HepG2 (cell line): ENCODE measurements at regions not wholly inside any gene's neighbourhood (a gene's known extent, or its start where the extent isn't known, plus 50 kb on each side); places are given as distances from the start of the nearest gene placed in this dataset.

ENCODE experiments used
- ATAC-seq: fragments of 200-7000 bp; cut with Tn5 transposase; 3 replicates; pipeline ENCODE4 v1.9.1; 2020; ENCODE audit warnings: mild to moderate bottlenecking, moderate library complexity
- BruUV-seq: library from RNA; stranded (reverse); fragments of 400-500 nt; replicated peaks from 2 replicates; lab custom pipeline; 2021; lab: Mats Ljungman, UMichigan
- CTCF ChIA-PET: fragments of 300-600 bp; formaldehyde crosslinking; extraction: SDS; loops from one replicate; lab custom pipeline; 2021; ENCODE audit warnings: low total read pairs, inconsistent platforms, low intra/inter-chr PET ratio; lab: Yijun Ruan, JAX
- POLR2A ChIA-PET: fragments of 350-600 bp; sonication (Branson Sonifier 250); formaldehyde crosslinking; loops from one replicate; lab custom pipeline; 2020; ENCODE audit warnings: antibody characterized with exemption, inconsistent platforms; lab: Yijun Ruan, JAX
- DNase-seq: peaks from one replicate; pipeline ENCODE4 v3.0.0-alpha.2; 2015; ENCODE audit warnings: low spot score
- FAIRE-seq: peaks from 3 replicates; lab custom pipeline; 2011; peaks lifted over from hg19 to GRCh38; lab: Jason Lieb, UNC
- H2AFZ ChIP-seq: one replicate; pipeline ENCODE4 v1.6.1; 2011; ENCODE audit warnings: low read length, inconsistent platforms
- H3K27ac ChIP-seq: fragments of 300-600 bp; 3 replicates; pipeline ENCODE4 v1.8.0; 2011; ENCODE audit warnings: mixed run types, mild to moderate bottlenecking, mixed read lengths, low read length, inconsistent platforms; ENCODE audit not compliant: insufficient read depth; ENCODE audit errors: extremely low read length
- H3K27me3 ChIP-seq, 2 experiments: fragments of 200-600 bp in 1 of 2; 2 replicates in 1 of 2; 3 replicates in 1 of 2; pipeline versions ENCODE4 v1.6.0 to v1.8.0; 2011; ENCODE audit warnings: low read length in 2 of 2, mild to moderate bottlenecking in 2 of 2, moderate library complexity in 2 of 2, inconsistent platforms in 1 of 2; ENCODE audit not compliant: insufficient read depth in 2 of 2, control insufficient read depth in 1 of 2
- H3K36me3 ChIP-seq, 2 experiments: fragments of 200-600 bp in 1 of 2; replicated peaks in 1 of 2; 2 replicates in 1 of 2; 3 replicates in 1 of 2; pipeline versions ENCODE4 v1.5.1 to v1.8.0; 2011; ENCODE audit warnings: low read length in 2 of 2, inconsistent platforms in 1 of 2; ENCODE audit not compliant: insufficient read depth in 2 of 2, control insufficient read depth in 1 of 2
- H3K4me1 ChIP-seq: 2 replicates; pipeline ENCODE4 v1.5.1; 2012; ENCODE audit warnings: low read length, inconsistent platforms; ENCODE audit not compliant: insufficient read depth
- H3K4me2 ChIP-seq: 2 replicates; pipeline ENCODE4 v1.6.0; 2011; ENCODE audit warnings: low read depth, low read length, inconsistent platforms
- H3K4me3 ChIP-seq, 3 experiments: fragments of 200-600 bp in 1 of 3; sonication (generic), shearing (Covaris generic) in 1 of 3; replicated peaks in 1 of 3; 2 replicates each; pipeline ENCODE4 v1.5.1; 2011 to 2016; ENCODE audit warnings: low read length in 3 of 3, inconsistent platforms in 2 of 3, low read depth in 2 of 3, mild to moderate bottlenecking in 2 of 3, control low read depth in 1 of 3, mixed read lengths in 1 of 3; ENCODE audit not compliant: insufficient read depth in 1 of 3
- H3K79me2 ChIP-seq: one replicate; pipeline ENCODE4 v1.6.1; 2011; ENCODE audit warnings: low read length, inconsistent platforms; ENCODE audit not compliant: insufficient read depth
- H3K9ac ChIP-seq: 2 replicates; pipeline ENCODE4 v1.6.0; 2011; ENCODE audit warnings: mild to moderate bottlenecking, low read depth, low read length, inconsistent platforms; ENCODE audit not compliant: insufficient read depth
- H3K9me3 ChIP-seq: 2 replicates; pipeline ENCODE4 v1.5.1; 2012; ENCODE audit warnings: mild to moderate bottlenecking, low read length
- H4K20me1 ChIP-seq: 2 replicates; pipeline ENCODE4 v1.6.0; 2011; ENCODE audit warnings: inconsistent platforms, mild to moderate bottlenecking, low read length, moderate library complexity; ENCODE audit not compliant: insufficient read depth
- DMTF1 ChIP-seq: sonication (generic); formaldehyde crosslinking; IDR thresholded peaks from 2 replicates; pipeline ENCODE4 v1.4.0; 2020; ENCODE audit warnings: mild to moderate bottlenecking, missing genetic modification reagents
- GPN1 ChIP-seq: sonication (generic); formaldehyde crosslinking; IDR thresholded peaks from 2 replicates; pipeline ENCODE4 v1.5.1; 2020; ENCODE audit warnings: missing genetic modification reagents, borderline replicate concordance
- HOXA3 ChIP-seq: sonication (generic); formaldehyde crosslinking; IDR thresholded peaks from 2 replicates; pipeline ENCODE4 v1.5.0; 2020; ENCODE audit warnings: missing genetic modification reagents
- MTF1 ChIP-seq: sonication (generic); formaldehyde crosslinking; IDR thresholded peaks from 2 replicates; pipeline ENCODE4 v1.5.0; 2020; ENCODE audit warnings: missing genetic modification reagents
- MTF2 ChIP-seq: sonication (generic); formaldehyde crosslinking; IDR thresholded peaks from 2 replicates; pipeline ENCODE4 v1.5.0; 2020; ENCODE audit warnings: missing genetic modification reagents, borderline replicate concordance
- MXD4 ChIP-seq: IDR thresholded peaks from 2 replicates; pipeline ENCODE4 v1.6.1; 2016; ENCODE audit warnings: mild to moderate bottlenecking, missing biosample characterization, missing genetic modification reagents
- NFIC ChIP-seq: IDR thresholded peaks from 2 replicates; pipeline ENCODE4 v1.6.1; 2012; ENCODE audit warnings: mild to moderate bottlenecking, low read length, inconsistent platforms
- NFYB ChIP-seq: sonication (generic); formaldehyde crosslinking; IDR thresholded peaks from 2 replicates; pipeline ENCODE4 v1.4.0; 2020; ENCODE audit warnings: missing genetic modification reagents
- REPIN1 ChIP-seq: sonication (generic); formaldehyde crosslinking; IDR thresholded peaks from 2 replicates; pipeline ENCODE4 v1.8.0; 2022; ENCODE audit warnings: missing genetic modification reagents, low read depth, mild to moderate bottlenecking, borderline replicate concordance
- SAP130 ChIP-seq: IDR thresholded peaks from 2 replicates; pipeline ENCODE4 v1.6.1; 2016; ENCODE audit warnings: low read depth
- TBP ChIP-seq: sonication (generic); formaldehyde crosslinking; IDR thresholded peaks from 2 replicates; pipeline ENCODE4 v1.5.0; 2020; ENCODE audit warnings: missing genetic modification reagents
- TEF ChIP-seq: sonication (generic); formaldehyde crosslinking; IDR thresholded peaks from 2 replicates; pipeline ENCODE4 v1.5.0; 2020; ENCODE audit warnings: missing genetic modification reagents
- ZKSCAN1 ChIP-seq: fragments of 150-350 bp; IDR thresholded peaks from 2 replicates; pipeline ENCODE4 v1.6.1; 2014; ENCODE audit warnings: low read length
- ZMAT5 ChIP-seq: sonication (generic); formaldehyde crosslinking; IDR thresholded peaks from 2 replicates; pipeline ENCODE4 v1.5.0; 2020; ENCODE audit warnings: mild to moderate bottlenecking, low read depth, missing genetic modification reagents, borderline replicate concordance
- ZNF256 ChIP-seq: sonication (generic); formaldehyde crosslinking; conservative IDR thresholded peaks from 2 replicates; pipeline ENCODE4 v1.4.0; 2020; ENCODE audit warnings: missing genetic modification reagents
- ZNF484 ChIP-seq: sonication (generic); formaldehyde crosslinking; IDR thresholded peaks from 2 replicates; pipeline ENCODE4 v1.5.1; 2020; ENCODE audit warnings: mild to moderate bottlenecking, low read depth, missing genetic modification reagents, borderline replicate concordance
- ZNF547 ChIP-seq: sonication (generic); formaldehyde crosslinking; IDR thresholded peaks from 2 replicates; pipeline ENCODE4 v1.5.1; 2020; ENCODE audit warnings: mild to moderate bottlenecking, missing genetic modification reagents
- ZNF609 ChIP-seq: sonication (generic); formaldehyde crosslinking; IDR thresholded peaks from 2 replicates; pipeline ENCODE4 v1.4.0; 2020; ENCODE audit warnings: mild to moderate bottlenecking, missing genetic modification reagents, borderline replicate concordance
- ZNF678 ChIP-seq: sonication (generic); formaldehyde crosslinking; IDR thresholded peaks from 2 replicates; pipeline ENCODE4 v1.4.0; 2020; ENCODE audit warnings: mild to moderate bottlenecking, missing genetic modification reagents
- WGBS: methylation state at CpG from one replicate; pipeline ENCODE4 v1.1.6; 2017; ENCODE audit warnings: low lambda C conversion rate; 5-methylcytosine and 5-hydroxymethylcytosine counted together
- in situ Hi-C: cut with HindIII; loops from 2 replicates; pipeline ENCODE4 v1.10.0; 2017; ENCODE audit warnings: low pct_unique_long_range_greater_than_20kb; ENCODE audit not compliant: extremely low pct_ligation_motif_present
- intact Hi-C: fragments of 100-400 bp; cut with micrococcal nuclease; formaldehyde crosslinking; loops from one replicate; pipeline ENCODE4 v1.10.0; 2022; ENCODE audit not compliant: unreplicated experiment

GRCh38 chr13:102470283-102470917, 68.6 kb upstream of the FGF14 start:
- no peak for FAIRE-seq
- intact Hi-C loops (no loop called here), in situ Hi-C loops (no loop called here)
- Histone ChIP-seq H3K27ac (no peak overlapping the region), H2AFZ (no peak overlapping the region), H3K4me1 (no peaks in the 10 kb centered on the region), H4K20me1 (no peaks in the 10 kb centered on the region), H3K9me3 (no peaks in the 10 kb centered on the region), H3K36me3 (no peaks in the 10 kb centered on the region), H3K4me3 (no peak overlapping the region), H3K9ac (no peak overlapping the region), H3K79me2 (no peaks in the 10 kb centered on the region), H3K4me2 (no peak overlapping the region), H3K27me3 (no peaks in the 10 kb centered on the region)
- no TSS peak for BruUV-seq
- CTCF ChIA-PET, result no interaction called here
- WGBS, result 1% methylated on average over 3 of the region's 3 CpGs
- no peak for DNase-seq
- POLR2A ChIA-PET, result no interaction called here
- no peak for ATAC-seq
- TF ChIP-seq HOXA3 (CRISPR knock-in tag), result no peak
- TF ChIP-seq SAP130 (CRISPR knock-in tag), result no peak
- TF ChIP-seq ZNF484, result no peak
- no peak for TF ChIP-seq MTF2
- no peak for TF ChIP-seq DMTF1 (CRISPR knock-in tag)
- no peak for TF ChIP-seq ZMAT5 (CRISPR knock-in tag)
- TF ChIP-seq ZNF678 (CRISPR knock-in tag), result no peak
- TF ChIP-seq MTF1 (CRISPR knock-in tag), result no peak
- TF ChIP-seq MXD4 (CRISPR knock-in tag), result no peak
- TF ChIP-seq ZNF256 (CRISPR knock-in tag), result no peak
- no peak for TF ChIP-seq TBP (CRISPR knock-in tag)
- TF ChIP-seq ZKSCAN1, result no peak
- no peak for TF ChIP-seq GPN1
- TF ChIP-seq ZNF609 (CRISPR knock-in tag), result no peak
- no peak for TF ChIP-seq NFIC
- TF ChIP-seq REPIN1 (CRISPR knock-in tag), result no peak
- TF ChIP-seq TEF, result no peak
- no peak for TF ChIP-seq ZNF547 (CRISPR knock-in tag)
- no peak for TF ChIP-seq NFYB (CRISPR knock-in tag)
